Frontal cortex (tissue), 3 donors: ENCODE measurements at regions not wholly inside any gene's neighbourhood (a gene's known extent, or its start where the extent isn't known, plus 50 kb on each side); places are given as distances from the start of the nearest gene placed in this dataset.

Source experiments
- DNase-seq, 2 donors: peaks; one replicate each; pipeline ENCODE4 v3.0.0; 2012; ENCODE audit warnings: low spot score in 2 of 2
- FAIRE-seq: peaks from 2 replicates; lab custom pipeline; 2012; peaks lifted over from hg19 to GRCh38; lab: Jason Lieb, UNC
- donor health status: control.
- donor health status: control.
- donor health status: control.

DNA sequence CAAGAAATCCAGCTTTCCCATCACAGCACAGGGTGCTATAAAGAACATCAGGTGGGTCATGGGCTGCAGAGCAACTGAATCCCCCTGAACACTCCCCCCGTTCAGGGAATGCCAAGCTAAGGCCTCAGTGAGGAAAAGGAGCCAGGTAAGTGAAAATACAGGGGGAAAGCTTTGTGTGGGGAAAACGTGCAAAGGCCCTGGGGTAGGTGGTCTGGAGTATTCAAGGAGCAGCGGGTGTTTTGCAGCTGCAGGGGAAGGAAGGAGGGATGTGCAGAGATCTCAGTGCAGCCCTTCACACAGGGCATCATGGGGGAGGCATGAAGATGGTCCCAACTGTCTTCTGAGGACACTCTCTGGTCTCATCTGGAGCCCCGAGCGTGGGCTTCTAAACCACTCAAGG is 119.2 kb downstream of the ETS2 start:
- DNase-seq, result no peak
- FAIRE-seq, result no peak

DNA sequence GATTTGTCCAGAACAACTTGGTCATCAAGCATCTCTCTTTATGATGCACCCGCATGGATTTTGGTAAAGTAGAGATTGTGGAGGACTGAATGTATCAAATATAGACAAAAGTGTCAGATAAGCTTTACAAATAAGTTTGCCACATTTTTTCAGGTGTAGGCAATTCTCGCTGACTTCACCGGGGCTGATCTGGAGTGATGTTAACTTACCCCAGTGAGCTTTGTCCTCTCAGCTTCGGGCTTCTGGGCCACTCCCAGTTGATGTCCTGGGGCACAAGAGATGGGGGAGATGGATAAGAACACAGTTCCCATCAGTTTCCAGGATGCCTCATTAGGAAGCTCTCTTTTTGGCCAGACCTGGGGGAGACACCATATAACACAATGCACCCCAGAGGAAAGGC is 117.7 kb downstream of the ETS2 start:
- DNase-seq (no peak), FAIRE-seq (no peak)

DNA sequence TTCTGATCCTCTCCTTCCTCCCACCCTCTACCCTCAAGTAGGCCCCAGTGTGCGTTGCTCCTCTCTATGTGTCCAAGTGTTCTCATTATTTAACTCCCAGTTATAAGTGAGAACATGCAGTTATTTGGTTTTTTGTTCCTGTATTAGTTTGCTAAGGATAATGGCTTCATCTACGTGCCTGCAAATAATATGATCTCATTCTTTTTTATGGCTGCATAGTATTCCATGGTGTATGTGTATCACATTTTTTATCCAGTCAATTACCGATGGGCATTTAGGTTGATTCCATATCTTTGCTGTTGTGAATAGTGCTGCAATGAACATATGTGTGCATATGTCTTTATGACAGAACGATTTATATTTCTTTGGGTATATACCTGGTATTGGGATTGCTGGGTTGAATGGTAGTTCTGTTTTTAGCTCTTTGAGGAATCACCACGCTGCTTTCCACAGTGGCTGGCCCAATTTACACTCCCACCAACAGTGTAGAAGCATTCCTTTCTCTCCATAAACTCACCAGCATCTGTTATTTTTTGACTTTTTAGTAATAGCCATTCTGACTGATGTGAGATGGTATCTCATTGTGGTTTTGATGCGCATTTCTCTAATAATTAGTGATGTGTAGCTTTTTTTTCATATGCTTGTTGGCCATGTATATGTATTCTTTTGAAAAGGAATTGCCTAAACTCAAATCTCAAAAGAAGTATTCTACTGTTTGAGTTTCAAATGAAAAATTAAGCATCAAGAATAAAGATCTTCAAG is 116.9 kb downstream of the ETS2 start:
- no peak for FAIRE-seq
- no peak for DNase-seq

DNA sequence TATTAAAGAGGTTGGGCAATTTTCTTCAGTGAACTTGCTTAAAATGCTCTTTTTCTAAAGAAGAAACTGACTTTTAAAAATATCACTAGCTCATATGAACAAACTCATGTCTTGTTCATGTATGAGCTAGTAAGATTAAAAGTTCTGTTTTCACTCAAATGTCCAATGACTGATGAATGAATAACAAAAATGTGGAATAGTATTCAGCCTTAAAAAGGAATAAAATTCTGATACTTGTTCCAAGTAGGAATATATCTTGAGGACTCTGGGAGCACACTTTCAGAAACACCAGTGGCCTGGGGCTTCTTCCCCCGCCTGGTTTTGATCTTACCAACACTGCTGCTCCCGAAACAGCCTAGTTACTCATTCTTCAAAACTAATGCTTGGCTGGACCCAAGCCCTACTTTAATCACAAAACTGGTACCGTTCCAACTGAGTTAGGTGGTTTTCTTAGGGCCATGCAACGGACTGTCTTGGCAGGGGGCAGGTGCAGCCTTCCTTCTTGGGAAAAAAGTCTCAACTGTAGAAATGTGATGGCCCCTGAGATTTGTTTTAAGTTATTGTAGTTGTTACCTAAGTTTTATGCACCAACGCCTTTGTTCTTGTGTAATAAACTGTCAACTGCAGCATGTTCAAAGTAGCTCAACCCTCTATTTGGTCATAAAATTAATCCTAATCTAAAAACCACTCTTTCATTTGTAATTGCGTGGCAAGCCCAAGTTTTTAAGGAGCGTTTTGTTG is 116.0 kb downstream of the ETS2 start:
- no peak for DNase-seq
- no peak for FAIRE-seq

DNA sequence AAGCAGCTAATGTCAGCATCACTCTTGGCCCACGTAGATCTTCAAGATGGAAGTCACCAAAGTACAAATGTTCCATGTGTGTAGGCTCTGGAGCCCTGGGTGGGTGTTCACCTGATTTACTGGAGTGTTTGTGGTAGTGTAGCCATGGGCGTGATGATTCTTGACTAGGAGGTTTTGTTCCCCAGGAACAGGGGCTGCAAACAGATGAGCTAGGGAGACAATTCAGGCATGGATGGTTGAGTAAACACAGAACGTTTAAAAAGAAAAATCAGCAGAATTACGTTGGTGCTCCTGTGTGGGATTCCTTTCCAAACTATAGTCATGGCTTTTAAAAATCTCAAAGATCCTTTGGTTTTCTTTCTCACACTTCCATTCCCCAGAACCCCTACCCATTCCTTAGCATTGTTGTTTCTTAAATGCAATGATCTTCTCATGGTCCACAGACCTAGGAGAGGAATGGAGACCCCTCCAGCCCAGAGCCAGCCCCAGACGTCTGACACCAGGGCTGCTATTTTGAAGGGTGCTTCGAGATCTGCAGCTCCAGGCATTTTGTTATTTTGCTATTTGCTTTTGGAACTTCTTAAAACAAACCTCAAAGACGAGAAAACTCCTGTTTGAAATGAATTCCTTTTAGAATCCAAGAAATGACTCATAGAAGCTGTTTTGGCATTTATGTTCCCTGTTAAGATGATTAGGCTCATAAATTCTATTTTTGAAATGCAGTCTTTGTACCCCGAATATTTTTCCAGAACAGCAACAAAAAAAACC is 115.1 kb downstream of the ETS2 start:
- no peak for FAIRE-seq
- no peak for DNase-seq

DNA sequence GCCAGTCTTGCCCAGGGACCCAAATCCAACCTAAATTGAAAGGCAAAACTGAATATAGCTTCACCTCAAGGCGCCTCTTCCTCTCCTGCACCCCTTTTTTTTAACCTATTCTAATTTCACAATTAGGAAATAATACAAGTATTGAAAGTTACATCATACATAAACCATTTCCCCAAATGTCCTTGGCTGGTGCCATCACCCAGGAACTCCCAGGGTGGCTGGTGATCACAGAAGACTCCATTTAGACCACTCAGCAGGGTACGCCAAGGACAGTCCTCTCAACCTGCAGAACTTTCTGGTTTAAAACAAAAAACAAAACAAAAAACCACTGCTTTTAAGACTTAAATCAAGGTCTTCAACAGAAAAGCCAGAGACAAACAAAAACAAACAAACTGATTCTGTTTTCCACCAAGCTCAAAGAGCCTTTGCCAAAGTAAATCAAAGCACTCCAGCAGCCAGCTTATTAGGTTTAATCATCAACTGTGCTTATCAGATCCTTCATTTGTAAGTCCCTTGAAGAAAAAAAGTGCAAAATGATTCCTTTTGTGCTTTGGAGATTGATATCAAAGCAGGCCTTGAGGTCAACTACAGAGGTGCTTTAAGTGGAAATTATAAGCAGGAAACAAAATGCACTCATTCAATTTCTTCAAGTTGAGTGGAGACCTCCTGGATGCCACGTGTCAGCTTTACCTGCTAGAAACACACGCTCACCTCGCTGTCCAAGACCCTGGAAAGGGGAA is 113.0 kb downstream of the ETS2 start:
- DNase-seq (no peak), FAIRE-seq (no peak)

DNA sequence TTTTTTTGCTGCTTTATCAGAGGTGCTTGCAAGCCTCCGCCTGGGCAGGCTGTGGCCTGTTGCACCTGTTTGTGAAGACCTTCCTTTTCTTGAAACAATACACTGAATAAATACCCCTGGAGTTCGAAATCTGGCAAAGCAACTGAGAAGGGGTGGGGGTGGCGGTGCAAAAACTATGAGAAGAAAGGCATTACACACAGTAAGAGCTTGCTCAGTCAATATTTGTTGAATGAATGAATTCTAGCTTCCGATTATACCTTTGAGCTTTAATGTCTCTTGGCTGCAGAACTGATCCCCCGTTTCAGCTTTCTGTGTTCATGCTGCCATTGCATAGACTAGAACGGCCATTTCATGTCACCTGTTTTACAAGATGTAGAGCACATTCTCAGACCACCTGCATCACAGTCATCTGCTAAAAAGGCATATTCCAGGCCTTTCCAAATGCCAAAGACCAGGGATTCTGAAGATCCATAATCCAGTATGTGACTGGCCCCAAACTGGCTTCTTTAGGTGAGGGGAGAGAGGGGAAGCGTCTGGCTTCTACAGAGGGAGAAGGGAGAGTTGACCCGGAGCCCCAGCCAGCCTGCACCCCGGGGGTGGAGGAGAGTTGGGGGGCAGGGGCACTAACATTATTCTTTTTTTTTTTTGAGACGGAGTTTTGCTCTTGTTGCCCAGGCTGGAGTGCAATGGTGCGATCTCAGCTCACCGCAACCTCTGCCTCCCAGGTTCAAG is 111.5 kb downstream of the ETS2 start:
- no peak for FAIRE-seq
- DNase-seq, result no peak

DNA sequence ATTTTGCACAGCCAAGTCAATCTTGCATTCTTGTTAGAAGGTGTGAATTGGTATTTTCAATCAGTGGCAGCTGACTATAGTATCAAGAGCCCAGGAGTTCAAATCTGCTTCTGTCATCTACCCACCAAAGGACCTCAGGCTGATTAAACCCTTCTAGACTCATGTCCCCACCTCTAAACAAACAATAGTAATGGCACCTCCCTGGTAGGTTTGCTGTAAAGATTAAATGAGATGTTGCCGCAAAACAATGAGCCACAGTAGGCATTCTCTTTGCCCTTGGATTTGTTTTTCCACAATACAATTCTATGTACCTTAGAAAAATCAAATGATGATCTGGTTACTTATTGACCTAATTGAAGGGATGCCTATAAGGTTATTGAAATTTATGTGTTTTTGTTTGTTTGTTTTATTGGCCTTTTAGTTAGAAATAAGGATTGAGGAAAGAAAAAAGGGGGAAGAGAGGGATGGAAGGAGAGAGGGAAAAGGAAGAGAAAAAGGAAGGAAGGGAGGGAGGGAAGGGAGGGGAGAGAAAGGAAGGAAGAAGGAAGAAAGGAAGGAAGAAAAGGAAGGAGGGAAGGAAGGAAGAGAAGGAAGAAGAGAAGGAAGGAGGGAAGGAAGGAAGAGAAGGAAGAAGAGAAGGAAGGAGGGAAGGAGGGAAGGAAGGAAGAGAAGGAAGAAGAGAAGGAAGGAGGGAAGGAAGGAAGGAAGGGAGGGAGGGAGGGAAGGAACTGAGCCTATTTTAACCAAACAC is 110.7 kb downstream of the ETS2 start:
- FAIRE-seq (no peak), DNase-seq (no peak)

DNA sequence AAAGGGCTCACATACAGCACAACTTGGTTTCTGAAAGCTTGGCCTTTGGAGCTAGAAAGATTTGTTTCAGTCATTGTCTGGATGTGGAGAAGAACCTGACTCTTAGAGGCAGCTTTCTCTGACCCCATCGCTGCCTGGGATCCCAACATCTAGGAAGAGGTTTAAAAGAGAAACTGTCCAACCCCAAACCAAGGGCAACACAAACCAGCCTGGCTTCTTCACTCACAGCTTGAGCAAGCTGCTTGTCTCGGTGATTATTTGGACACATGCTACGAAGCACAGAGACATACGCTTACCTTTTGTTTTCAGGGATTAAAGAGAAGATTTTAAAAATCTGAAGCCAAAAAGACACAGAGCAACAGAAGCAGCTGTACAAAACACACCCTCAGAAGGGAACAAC is 109.8 kb downstream of the ETS2 start:
- FAIRE-seq, result no peak

DNA sequence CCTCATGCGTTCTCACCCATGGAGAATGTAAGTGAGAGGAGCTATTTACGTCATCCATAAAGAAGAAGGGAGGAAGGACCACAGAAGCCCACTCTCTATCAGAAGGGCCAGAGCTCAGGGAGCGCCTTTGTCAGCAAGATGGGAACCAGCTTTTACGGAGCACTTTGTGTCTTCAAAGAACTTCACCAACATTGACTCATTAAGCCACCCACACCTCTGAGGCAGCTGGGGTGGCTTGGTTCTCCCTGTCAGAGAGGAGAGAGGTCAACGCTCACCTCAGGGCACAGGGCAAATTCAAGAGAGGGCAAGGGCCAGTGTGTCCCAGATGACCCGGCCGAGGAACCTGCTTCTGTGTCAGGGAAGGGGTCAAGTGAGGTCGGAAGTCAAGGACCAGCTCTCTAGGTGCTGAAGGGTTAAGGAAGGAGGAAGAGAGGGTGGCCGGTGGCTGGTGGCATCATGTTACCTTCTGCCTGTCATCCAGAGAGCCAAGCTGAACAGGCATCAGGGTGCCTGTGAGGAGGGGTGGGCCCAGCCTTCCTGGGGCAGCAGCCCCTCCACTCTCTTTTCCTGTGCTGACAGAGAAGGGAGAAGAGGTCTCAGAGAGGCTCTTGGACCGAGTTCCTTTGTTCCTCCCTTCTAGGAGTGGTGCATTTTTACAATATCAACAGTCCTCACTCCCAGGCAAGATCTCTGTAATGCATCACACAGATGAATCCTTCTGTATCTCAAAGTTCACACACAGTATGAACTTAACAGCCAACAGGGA is 109.0 kb downstream of the ETS2 start:
- DNase-seq (no peak), FAIRE-seq (no peak)

More for the DNA sequence above, 109.8 kb downstream of the ETS2 start:
- DNase-seq, result no peak

DNA sequence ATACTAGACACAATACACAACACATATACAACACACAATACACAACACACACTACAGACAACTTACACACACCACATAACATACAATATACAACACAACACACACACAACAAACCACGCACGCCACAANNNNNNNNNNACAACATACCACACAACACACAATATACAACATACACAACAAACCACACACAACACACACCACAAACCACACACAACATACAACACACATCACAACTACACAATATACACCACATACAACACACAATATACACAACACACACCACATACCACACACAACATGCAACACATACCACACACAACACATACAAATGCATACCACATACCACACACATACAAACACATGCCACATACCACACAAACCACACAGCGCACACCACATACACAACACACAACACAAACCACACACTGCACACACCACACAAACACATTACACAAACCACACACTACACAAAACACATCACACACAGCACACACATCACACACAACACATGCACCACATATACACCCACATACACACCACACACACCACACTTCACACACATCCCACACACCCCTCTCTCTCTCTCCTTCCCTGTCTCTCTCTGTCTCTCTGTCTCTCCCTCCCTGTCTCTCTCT is 108.3 kb downstream of the ETS2 start:
- FAIRE-seq (no peak), DNase-seq (no peak)

DNA sequence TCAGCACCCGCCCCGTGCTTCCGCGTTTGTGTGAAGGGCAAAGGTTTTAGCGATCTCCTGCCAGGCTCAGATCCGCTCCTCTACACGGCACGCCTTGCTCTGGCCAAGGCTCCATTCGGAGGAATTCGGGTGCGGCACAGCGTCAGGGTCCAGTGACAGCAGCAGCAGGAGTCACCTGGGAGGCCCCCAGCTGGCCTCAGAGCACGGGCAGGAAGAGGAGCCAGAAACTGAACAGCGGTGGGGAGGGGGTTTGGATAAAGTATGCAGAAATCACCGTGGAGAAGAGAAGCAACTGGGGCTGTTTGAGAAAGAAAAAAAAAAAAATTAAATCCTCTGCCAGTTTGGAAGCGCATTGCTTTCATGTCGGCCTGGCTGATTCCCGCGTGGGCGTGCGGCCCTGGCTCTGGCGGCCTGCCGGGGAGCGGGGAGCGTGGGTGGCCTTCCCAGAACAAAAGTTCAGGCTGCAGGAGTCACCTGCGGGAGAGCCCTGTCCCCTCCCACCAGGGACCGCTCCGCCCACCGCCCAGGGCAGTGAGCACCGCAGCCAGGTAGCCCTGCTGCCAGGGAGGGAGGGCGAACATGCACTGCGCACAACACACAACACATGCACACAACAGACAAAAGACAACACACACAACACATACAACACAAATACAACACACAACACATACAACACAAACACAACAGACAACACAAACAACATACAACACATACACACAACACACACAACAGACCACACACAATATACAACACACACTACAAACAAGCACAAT is 107.6 kb downstream of the ETS2 start:
- FAIRE-seq (no peak), DNase-seq (peak in 1 of 2 donors; percentile 58)

DNA sequence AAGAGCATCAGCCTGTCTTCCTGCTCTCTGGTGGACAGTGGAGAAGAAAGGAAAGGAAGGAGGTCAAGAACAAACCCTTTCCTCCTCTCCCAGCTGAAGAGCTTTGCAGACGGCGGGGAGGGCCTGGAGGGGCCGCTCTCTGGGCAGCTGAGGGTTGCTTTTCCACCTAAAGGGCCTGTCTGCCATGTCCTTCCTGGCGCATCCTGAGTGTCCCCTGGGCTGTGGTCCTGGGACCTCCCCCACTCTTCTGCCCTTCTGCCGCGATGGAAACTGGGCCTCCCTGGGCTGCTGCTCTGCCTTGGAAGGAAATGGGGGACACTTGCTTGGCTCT is 107.0 kb downstream of the ETS2 start:
- no peak for DNase-seq

DNA sequence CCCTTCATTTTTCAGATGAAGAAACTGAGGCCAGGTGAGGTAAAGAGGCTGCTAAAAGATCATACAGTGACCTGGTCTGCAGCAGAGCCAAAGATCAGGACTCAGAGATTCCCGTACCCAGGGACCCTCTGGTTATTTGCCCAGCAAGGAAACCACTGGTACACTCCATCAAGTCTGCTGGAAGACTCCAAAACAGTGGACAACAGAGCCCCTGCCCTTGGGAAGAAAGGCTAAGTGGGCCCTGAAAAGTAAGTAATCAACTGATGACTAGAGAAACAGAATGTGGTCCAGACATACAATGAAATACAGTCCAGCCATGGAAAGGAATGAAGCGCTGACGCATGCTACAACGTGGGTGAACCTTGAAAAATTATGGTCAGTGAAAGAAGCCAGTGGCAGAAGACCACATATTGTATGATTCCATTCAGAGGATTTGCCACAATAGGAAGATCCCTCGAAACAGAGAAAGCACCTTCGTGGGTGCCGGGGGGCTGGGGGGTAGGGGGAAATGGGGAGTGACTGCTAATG is 106.4 kb downstream of the ETS2 start:
- DNase-seq (no peak), FAIRE-seq (no peak)

More for the DNA sequence above, 107.0 kb downstream of the ETS2 start:
- no peak for FAIRE-seq

DNA sequence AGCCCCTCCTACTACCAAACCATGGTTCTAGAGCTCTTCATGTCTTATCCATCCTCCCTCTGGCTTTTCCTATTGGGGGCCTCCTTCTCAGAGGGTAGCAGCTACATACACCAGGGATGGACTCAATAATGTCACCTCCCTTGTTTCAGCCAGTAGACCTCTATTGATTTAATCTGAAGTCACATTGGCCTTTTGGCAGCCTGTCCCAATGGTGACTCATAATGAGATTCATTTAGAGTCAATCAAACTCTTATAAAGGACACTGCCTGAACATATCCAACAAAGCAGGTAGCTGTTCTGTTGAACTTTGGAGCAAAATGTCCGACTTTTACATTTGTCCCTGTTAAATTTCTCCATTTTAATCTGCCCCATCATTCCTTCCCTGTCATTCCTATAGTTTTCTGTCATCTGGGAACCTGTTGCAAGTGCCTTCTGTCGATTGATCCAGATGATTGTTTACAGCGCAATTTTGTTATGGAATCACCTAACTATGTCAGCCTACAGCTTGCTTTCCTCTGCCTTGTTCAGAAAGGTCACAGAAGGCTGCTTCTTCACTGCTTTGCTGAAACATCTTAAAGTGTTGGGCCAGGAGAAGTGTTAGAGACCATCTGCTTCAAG is 105.9 kb downstream of the ETS2 start:
- FAIRE-seq, result no peak
- DNase-seq, result no peak

DNA sequence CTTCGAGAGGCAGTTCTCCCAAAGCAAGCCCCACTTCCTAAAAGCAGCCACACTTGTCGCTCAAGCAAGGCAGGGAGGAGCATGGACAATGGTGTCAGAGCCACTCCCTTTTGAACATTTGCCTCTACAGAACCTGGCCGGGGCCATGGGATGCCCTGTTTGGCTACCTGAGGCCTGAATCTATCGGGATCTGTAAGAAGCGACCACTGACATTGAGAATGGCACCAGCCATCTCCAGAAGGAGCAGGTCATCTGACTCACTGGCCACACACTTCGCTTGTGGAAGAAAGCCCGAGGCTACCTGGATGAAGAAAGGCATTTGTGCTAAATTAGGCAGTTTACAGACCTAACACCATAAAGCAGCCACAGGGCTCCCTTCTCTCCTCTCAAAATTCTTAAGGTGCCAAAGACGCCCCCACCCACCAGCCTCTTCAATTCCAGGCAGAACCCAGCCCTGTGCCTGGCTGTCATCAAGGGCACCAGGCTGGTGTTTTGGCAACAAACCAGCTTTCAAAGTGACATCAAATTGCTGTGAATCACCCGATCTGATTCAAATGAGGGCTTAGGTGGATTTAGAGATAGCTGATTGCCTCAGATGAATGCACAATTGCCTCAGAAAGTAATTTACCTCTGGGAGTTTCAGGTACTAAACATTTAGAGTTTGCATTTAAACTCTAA is 104.8 kb downstream of the ETS2 start:
- FAIRE-seq (no peak), DNase-seq (no peak)
